Smooth muscle cell (in vitro differentiated cells): ENCODE measurements at regions not wholly inside any gene's neighbourhood (a gene's known extent, or its start where the extent isn't known, plus 50 kb on each side); places are given as distances from the start of the nearest gene placed in this dataset.
"Not testable (repeated sequence)": the region's sequence is repeated elsewhere in the genome, so short reads cannot be mapped to it uniquely, and the experiment has no call there.

Experiments used
- DNase-seq: peaks from one replicate; lab custom pipeline; 2025; ENCODE audit not compliant: unreplicated experiment; lab: John Stamatoyannopoulos, UW
- H2AFZ ChIP-seq: fragments of 200-600 bp; sonication (generic); 2 replicates; pipeline ENCODE4 v1.6.0; 2016; ENCODE audit warnings: antibody characterized with exemption, low read depth, mild to moderate bottlenecking
- H3F3A ChIP-seq: fragments of 200-600 bp; sonication (generic); 2 replicates; pipeline ENCODE4 v1.6.0; 2017; ENCODE audit warnings: antibody characterized with exemption, low read depth
- H3K27ac ChIP-seq: fragments of 200-600 bp; sonication (generic); 2 replicates; pipeline ENCODE4 v1.5.1; 2016; ENCODE audit warnings: low read depth, mild to moderate bottlenecking
- H3K27me3 ChIP-seq: fragments of 200-600 bp; sonication (generic); 2 replicates; pipeline ENCODE4 v1.6.1; 2016; ENCODE audit warnings: low read depth, mild to moderate bottlenecking
- H3K36me3 ChIP-seq: fragments of 200-600 bp; sonication (generic); 2 replicates; pipeline ENCODE4 v1.5.1; 2016; ENCODE audit warnings: low read depth
- H3K4me1 ChIP-seq: fragments of 200-600 bp; sonication (generic); 2 replicates; pipeline ENCODE4 v1.5.1; 2016; ENCODE audit warnings: low read depth
- H3K4me2 ChIP-seq: fragments of 200-600 bp; sonication (generic); 2 replicates; pipeline ENCODE4 v1.6.0; 2016; ENCODE audit warnings: mild to moderate bottlenecking
- H3K4me3 ChIP-seq: fragments of 200-600 bp; sonication (generic); 2 replicates; pipeline ENCODE4 v1.5.1; 2016; ENCODE audit warnings: mild to moderate bottlenecking
- H3K79me2 ChIP-seq: fragments of 200-600 bp; sonication (generic); 2 replicates; pipeline ENCODE4 v1.6.0; 2016; ENCODE audit warnings: low read depth, mild to moderate bottlenecking
- H3K9ac ChIP-seq: fragments of 200-600 bp; sonication (generic); 2 replicates; pipeline ENCODE4 v1.6.0; 2016; ENCODE audit warnings: low read depth
- H3K9me3 ChIP-seq: fragments of 200-600 bp; sonication (generic); replicated peaks from 2 replicates; pipeline ENCODE4 v1.5.1; 2016; ENCODE audit warnings: low read depth
- H4K20me1 ChIP-seq: fragments of 200-600 bp; sonication (generic); 2 replicates; pipeline ENCODE4 v1.6.0; 2016; ENCODE audit warnings: low read depth
- WGBS: methylation state at CpG from one replicate; pipeline ENCODE4 v1.1.7; 2016; ENCODE audit warnings: low lambda C conversion rate; 5-methylcytosine and 5-hydroxymethylcytosine counted together
- TF ChIP-seq, protein P1 (sequence below): fragments of 200-600 bp; sonication (generic); IDR thresholded peaks from 2 replicates; pipeline ENCODE4 v1.5.1; 2017; ENCODE audit warnings: borderline replicate concordance, mild to moderate bottlenecking, antibody characterized with exemption; ENCODE audit not compliant: insufficient read depth, poor library complexity, severe bottlenecking

DNA sequence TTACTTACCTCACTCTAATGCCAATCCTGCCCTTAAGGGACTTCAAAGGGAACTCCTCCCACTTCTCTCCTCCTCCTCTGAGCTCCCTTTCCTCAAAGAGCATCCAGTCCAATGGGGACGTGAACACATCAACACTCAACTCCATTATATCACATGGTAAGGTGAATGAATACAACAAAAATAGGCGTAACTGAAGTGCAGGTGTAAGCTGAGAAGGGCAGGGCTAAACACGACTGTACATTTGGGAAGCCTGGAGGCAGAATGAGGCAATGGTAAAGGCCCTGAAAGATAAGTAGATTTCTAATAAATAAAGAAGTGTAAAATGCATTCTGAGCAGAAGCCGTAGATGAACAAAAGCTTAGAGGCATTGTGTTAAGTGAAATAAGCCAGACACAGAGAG is 226.1 kb upstream of the TRIB2 start:
- Histone ChIP-seq H3K27ac (no peak overlapping the region), H3K27me3 (no peaks in the 10 kb centered on the region), H3K4me2 (no peak overlapping the region), H3K9ac (no peak overlapping the region), H3F3A (no peaks in the 10 kb centered on the region), H2AFZ (no peak overlapping the region), H3K79me2 (no peaks in the 10 kb centered on the region), H4K20me1 (no peaks in the 10 kb centered on the region), H3K4me1 (no peaks in the 10 kb centered on the region), H3K9me3 (no peaks in the 10 kb centered on the region), H3K36me3 (no peaks in the 10 kb centered on the region), H3K4me3 (no peak overlapping the region)
- WGBS, result 87% methylated on average over 4 of the region's 4 CpGs
- no peak for DNase-seq
- TF ChIP-seq, protein P1, sequence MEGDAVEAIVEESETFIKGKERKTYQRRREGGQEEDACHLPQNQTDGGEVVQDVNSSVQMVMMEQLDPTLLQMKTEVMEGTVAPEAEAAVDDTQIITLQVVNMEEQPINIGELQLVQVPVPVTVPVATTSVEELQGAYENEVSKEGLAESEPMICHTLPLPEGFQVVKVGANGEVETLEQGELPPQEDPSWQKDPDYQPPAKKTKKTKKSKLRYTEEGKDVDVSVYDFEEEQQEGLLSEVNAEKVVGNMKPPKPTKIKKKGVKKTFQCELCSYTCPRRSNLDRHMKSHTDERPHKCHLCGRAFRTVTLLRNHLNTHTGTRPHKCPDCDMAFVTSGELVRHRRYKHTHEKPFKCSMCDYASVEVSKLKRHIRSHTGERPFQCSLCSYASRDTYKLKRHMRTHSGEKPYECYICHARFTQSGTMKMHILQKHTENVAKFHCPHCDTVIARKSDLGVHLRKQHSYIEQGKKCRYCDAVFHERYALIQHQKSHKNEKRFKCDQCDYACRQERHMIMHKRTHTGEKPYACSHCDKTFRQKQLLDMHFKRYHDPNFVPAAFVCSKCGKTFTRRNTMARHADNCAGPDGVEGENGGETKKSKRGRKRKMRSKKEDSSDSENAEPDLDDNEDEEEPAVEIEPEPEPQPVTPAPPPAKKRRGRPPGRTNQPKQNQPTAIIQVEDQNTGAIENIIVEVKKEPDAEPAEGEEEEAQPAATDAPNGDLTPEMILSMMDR, result no peak

DNA sequence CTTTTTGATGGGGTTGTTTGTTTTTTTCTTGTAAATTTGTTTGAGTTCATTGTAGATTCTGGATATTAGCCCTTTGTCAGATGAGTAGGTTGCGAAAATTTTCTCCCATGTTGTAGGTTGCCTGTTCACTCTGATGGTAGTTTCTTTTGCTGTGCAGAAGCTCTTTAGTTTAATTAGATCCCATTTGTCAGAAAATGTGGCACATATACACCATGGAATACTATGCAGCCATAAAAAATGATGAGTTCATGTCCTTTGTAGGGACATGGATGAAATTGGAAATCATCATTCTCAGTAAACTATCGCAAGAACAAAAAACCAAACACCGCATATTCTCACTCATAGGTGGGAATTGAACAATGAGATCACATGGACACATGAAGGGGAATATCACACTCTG is 224.4 kb upstream of the TRIB2 start:
- not testable (repeated sequence) for H3K9ac ChIP-seq, H3K27me3 ChIP-seq, H4K20me1 ChIP-seq, DNase-seq, H3K9me3 ChIP-seq, H3K4me1 ChIP-seq, H2AFZ ChIP-seq, H3K36me3 ChIP-seq, H3K4me2 ChIP-seq, H3K27ac ChIP-seq, H3F3A ChIP-seq, H3K4me3 ChIP-seq, H3K79me2 ChIP-seq
- 100% methylated on average over 1 of the region's 3 CpGs for WGBS

- Histone ChIP-seq H3K27me3 (no peaks in the 10 kb centered on the region), H3K9me3 (no peaks in the 10 kb centered on the region), H3K4me1 (no peaks in the 10 kb centered on the region), H3K79me2 (no peaks in the 10 kb centered on the region), H3K9ac (no peak overlapping the region), H3F3A (no peaks in the 10 kb centered on the region), H3K4me2 (no peak overlapping the region), H4K20me1 (no peaks in the 10 kb centered on the region), H2AFZ (no peak overlapping the region), H3K27ac (no peak overlapping the region), H3K4me3 (no peak overlapping the region), H3K36me3 (no peaks in the 10 kb centered on the region)
- no peak for DNase-seq
- WGBS, result 53% methylated on average over 9 of the region's 9 CpGs
- TF ChIP-seq, protein P1, result no peak
Measured at GRCh38 chr2:12493031-12493513, 223.7 kb upstream of the TRIB2 start.

DNA sequence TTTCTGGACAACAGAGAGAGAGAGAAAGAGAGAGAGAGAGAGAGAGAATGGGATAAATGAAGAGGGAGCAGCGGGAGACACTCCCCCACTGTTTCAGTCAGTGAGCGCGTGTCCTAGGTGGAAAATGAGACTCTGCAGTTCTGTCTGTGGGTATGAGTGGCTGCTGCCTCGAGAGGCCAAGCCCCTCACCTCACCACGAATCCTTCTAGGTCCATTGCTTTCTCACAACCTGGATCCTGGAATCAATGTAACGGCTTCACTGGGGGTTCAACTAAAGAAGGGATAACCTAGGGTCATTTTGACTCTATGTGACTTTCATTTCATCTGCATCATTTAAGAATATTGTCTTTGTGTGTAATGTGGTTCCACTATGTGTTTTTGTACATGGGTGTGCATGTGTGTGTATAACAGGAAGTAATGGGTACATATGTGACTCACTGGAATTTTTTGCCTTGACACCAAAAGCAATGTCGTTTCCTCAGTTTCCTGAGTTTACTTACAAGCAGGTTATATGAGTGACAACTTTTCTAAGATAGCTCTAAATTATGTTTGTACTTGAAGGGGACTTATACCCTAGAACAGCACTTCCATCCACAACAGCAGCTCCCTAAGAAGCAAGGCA is 221.4 kb upstream of the TRIB2 start:
- no peak overlapping the region for H3K4me2 ChIP-seq
- no peaks in the 10 kb centered on the region for H3K79me2 ChIP-seq
- H3K27me3 ChIP-seq, result no peaks in the 10 kb centered on the region
- H4K20me1 ChIP-seq, result no peaks in the 10 kb centered on the region
- no peaks in the 10 kb centered on the region for H3K9me3 ChIP-seq
- 93% methylated on average over 7 of the region's 7 CpGs for WGBS
- no peak overlapping the region for H3K4me3 ChIP-seq
- no peak for DNase-seq
- TF ChIP-seq, protein P1, result no peak
- no peaks in the 10 kb centered on the region for H3K4me1 ChIP-seq
- no peaks in the 10 kb centered on the region for H3F3A ChIP-seq
- H2AFZ ChIP-seq, result no peak overlapping the region
- no peak overlapping the region for H3K27ac ChIP-seq
- H3K9ac ChIP-seq, result no peak overlapping the region
- no peaks in the 10 kb centered on the region for H3K36me3 ChIP-seq
